Transverse colon (tissue), 4 donors: ENCODE measurements at regions not wholly inside any gene's neighbourhood (a gene's known extent, or its start where the extent isn't known, plus 50 kb on each side); places are given as distances from the start of the nearest gene placed in this dataset.

Source experiments
- DNase-seq: peaks from one replicate; pipeline ENCODE4 v3.0.0-alpha.2; 2019
- H3K27ac ChIP-seq, 4 donors: fragments of 200-600 bp; sonication (generic); 2 replicates each; pipeline ENCODE4 v1.5.1; 2016 to 2018; ENCODE audit warnings: inconsistent platforms in 4 of 4
- H3K27me3 ChIP-seq: fragments of 200-600 bp; sonication (generic); 2 replicates; pipeline ENCODE4 v1.5.1; 2017; ENCODE audit warnings: inconsistent platforms
- H3K36me3 ChIP-seq, 4 donors: fragments of 200-600 bp; sonication (generic); 2 replicates each; pipeline ENCODE4 v1.5.1; 2017 to 2019; ENCODE audit warnings: inconsistent platforms in 4 of 4
- H3K4me1 ChIP-seq, 4 donors: fragments of 200-600 bp; sonication (generic); 2 replicates each; pipeline ENCODE4 v1.5.1; 2017 to 2020; ENCODE audit warnings: inconsistent platforms in 4 of 4
- H3K4me3 ChIP-seq, 4 donors: fragments of 200-600 bp; sonication (generic); 1 replicate in 1 of 4; 2 replicates in 3 of 4; pipeline versions ENCODE4 v1.5.1 to v1.6.1; 2017 to 2019; ENCODE audit warnings: inconsistent platforms in 4 of 4
- H3K9me3 ChIP-seq, 2 donors: fragments of 200-600 bp; sonication (generic); 2 replicates each; pipeline ENCODE4 v1.5.1; 2017 to 2019; ENCODE audit warnings: inconsistent platforms in 2 of 2
- CTCF ChIP-seq, 5 experiments: fragments of 200-600 bp in 3 of 5; fragments of 450-650 bp in 2 of 5; sonication (generic) in 3 of 5; IDR thresholded peaks; 1 replicate in 2 of 5; 2 replicates in 3 of 5; pipeline ENCODE4 v1.5.1; 2016 to 2017; ENCODE audit warnings: antibody characterized with exemption in 5 of 5, inconsistent platforms in 3 of 5, mild to moderate bottlenecking in 2 of 5, moderate library complexity in 1 of 5
- EP300 ChIP-seq: sonication (generic); formaldehyde crosslinking; IDR thresholded peaks from one replicate; pipeline ENCODE4 v1.6.1; 2017; ENCODE audit warnings: antibody characterized with exemption, low read depth
- POLR2A ChIP-seq: fragments of 450-650 bp; IDR thresholded peaks from one replicate; pipeline ENCODE4 v1.6.1; 2016; ENCODE audit warnings: antibody characterized with exemption, mild to moderate bottlenecking, moderate library complexity
- POLR2AphosphoS5 ChIP-seq, 3 donors: sonication (generic); formaldehyde crosslinking; IDR thresholded peaks; one replicate each; pipeline ENCODE4 v1.6.1; 2016; ENCODE audit warnings: antibody characterized with exemption in 3 of 3
- WGBS, 2 donors: methylation state at CpG; one replicate each; pipeline ENCODE4 v1.1.5; 2018; ENCODE audit warnings: low coverage in 1 of 2; 5-methylcytosine and 5-hydroxymethylcytosine counted together
- in situ Hi-C, 4 donors: fragments of 200-750 bp; cut with MboI; loops; one replicate each; pipeline versions ENCODE4 v1.15.0 to v1.15.1; 2017; ENCODE audit warnings: low sequenced_read_pairs in 3 of 4, low pct_ligation_motif_present in 1 of 4, low pct_unique_long_range_greater_than_20kb in 1 of 4
- intact Hi-C: fragments of 100-400 bp; cut with DNase I; formaldehyde crosslinking; loops from one replicate; pipeline ENCODE4 v1.15.1; 2023; ENCODE audit warnings: low total_unique reads

- H3K4me3 ChIP-seq, result no peak overlapping the region
- TF ChIP-seq POLR2A (no peak), CTCF (IDR thresholded peaks at IDR 0.05) (no peak), POLR2AphosphoS5 (IDR thresholded peaks at IDR 0.05) (no peak), EP300 (no peak)
- intact Hi-C loops, result no loop called here
- H3K36me3 ChIP-seq, result no peaks in the 10 kb centered on the region
- H3K4me1 ChIP-seq, result no peaks in the 10 kb centered on the region
- no peaks in the 10 kb centered on the region for H3K9me3 ChIP-seq
- H3K27ac ChIP-seq, result no peak overlapping the region
- WGBS, 2 donors, result 77 to 82% methylated on average over 12 to 16 of the region's 16 CpGs
- H3K27me3 ChIP-seq, result peaks cover 4% of the 10 kb centered on the region
- no peak for DNase-seq
- in situ Hi-C loops, result no loop called here
These were observed 94.0 kb upstream of the ZNF536 start for GRCh38 chr19:30277941-30278881.

- Histone ChIP-seq H3K27me3 (peaks cover 4% of the 10 kb centered on the region), H3K36me3 (no peaks in the 10 kb centered on the region), H3K4me1 (no peaks in the 10 kb centered on the region), H3K27ac (no peak overlapping the region), H3K4me3 (no peak overlapping the region), H3K9me3 (no peaks in the 10 kb centered on the region)
- intact Hi-C loops, result no loop called here
- TF ChIP-seq EP300 (no peak), POLR2AphosphoS5 (IDR thresholded peaks at IDR 0.05) (no peak), CTCF (IDR thresholded peaks at IDR 0.05) (no peak), POLR2A (no peak)
- in situ Hi-C loops, result no loop called here
- no peak for DNase-seq
- 93 to 96% methylated on average over 4 to 9 of the region's 9 CpGs for WGBS, 2 donors
These were observed 93.3 kb upstream of the ZNF536 start for GRCh38 chr19:30278882-30279254.

- intact Hi-C loops, result loop anchor here (5.0 kb wide), 1 partner anchor 333 kb away; no protein-coding TSS in a partner anchor
- Histone ChIP-seq H3K27me3 (peaks cover 4% of the 10 kb centered on the region), H3K9me3 (no peaks in the 10 kb centered on the region), H3K4me1 (no peaks in the 10 kb centered on the region), H3K27ac (no peak overlapping the region), H3K36me3 (no peaks in the 10 kb centered on the region), H3K4me3 (no peak overlapping the region)
- TF ChIP-seq CTCF (IDR thresholded peaks at IDR 0.05), result no peak
- no peak for TF ChIP-seq POLR2A
- no peak for TF ChIP-seq POLR2AphosphoS5 (IDR thresholded peaks at IDR 0.05)
- no peak for TF ChIP-seq EP300
- in situ Hi-C loops, result no loop called here
- DNase-seq, result no peak
- WGBS, 2 donors, result 82% methylated on average over 6 of the region's 6 CpGs; no CpG with 5 or more reads in 1 of the 2 donors
These were observed 92.2 kb upstream of the ZNF536 start for GRCh38 chr19:30280018-30280417.

GRCh38 chr19:30281906-30282305 lies 90.3 kb upstream of the ZNF536 start:
- H3K27me3 ChIP-seq, result peaks cover 4% of the 10 kb centered on the region
- no peaks in the 10 kb centered on the region for H3K36me3 ChIP-seq
- TF ChIP-seq CTCF (IDR thresholded peaks at IDR 0.05), result no peak
- TF ChIP-seq POLR2A, result no peak
- TF ChIP-seq POLR2AphosphoS5 (IDR thresholded peaks at IDR 0.05), result no peak
- TF ChIP-seq EP300, result no peak
- 77% methylated on average over 7 of the region's 7 CpGs; no CpG with 5 or more reads in 1 of the 2 donors for WGBS, 2 donors
- intact Hi-C loops (loop anchor here (5.0 kb wide), 1 partner anchor 335 kb away; no protein-coding TSS in a partner anchor), in situ Hi-C loops (no loop called here)
- H3K9me3 ChIP-seq, result no peaks in the 10 kb centered on the region
- no peak overlapping the region for H3K27ac ChIP-seq
- DNase-seq, result no peak
- H3K4me3 ChIP-seq, result no peak overlapping the region
- no peaks in the 10 kb centered on the region for H3K4me1 ChIP-seq
